Activated CD8-positive, alpha-beta T cell treated with anti-CD3 and anti-CD28 coated beads for 36 hours (primary cell): ENCODE measurements at regions not wholly inside any gene's neighbourhood (a gene's known extent, or its start where the extent isn't known, plus 50 kb on each side); places are given as distances from the start of the nearest gene placed in this dataset.

Source experiments
- ATAC-seq: fragments of 200-7000 bp; cut with Tn5 transposase; one replicate; pipeline ENCODE4 v1.10.0; 2021; ENCODE audit warnings: mild to moderate bottlenecking, moderate library complexity
- CTCF ChIA-PET: fragments of 350-600 bp; sonication (Branson Sonifier 250); formaldehyde crosslinking; loops from one replicate; lab custom pipeline; 2021; ENCODE audit warnings: antibody characterized with exemption; lab: Charles Lee
- POLR2A ChIA-PET: fragments of 350-600 bp; sonication (Branson Sonifier 250); formaldehyde crosslinking; loops from one replicate; lab custom pipeline; 2021; ENCODE audit warnings: antibody characterized with exemption; lab: Charles Lee
- DNase-seq: peaks from one replicate; pipeline ENCODE4 v3.0.0-alpha.2; 2020
- H3K27ac Mint-ChIP-seq: one replicate; pipeline ENCODE4 v1.8.0; 2021; ENCODE audit warnings: mild to moderate bottlenecking, mixed read lengths
- H3K27me3 Mint-ChIP-seq: one replicate; pipeline ENCODE4 v1.8.0; 2021; ENCODE audit warnings: mixed read lengths
- H3K36me3 Mint-ChIP-seq: one replicate; pipeline ENCODE4 v1.8.0; 2021; ENCODE audit warnings: low read depth, mixed read lengths
- H3K4me1 Mint-ChIP-seq: one replicate; pipeline ENCODE4 v1.8.0; 2021; ENCODE audit warnings: low read depth, mixed read lengths
- H3K4me3 Mint-ChIP-seq: one replicate; pipeline ENCODE4 v1.8.0; 2021; ENCODE audit warnings: mild to moderate bottlenecking, moderate library complexity, mixed read lengths
- H3K9me3 Mint-ChIP-seq: one replicate; pipeline ENCODE4 v1.8.0; 2021; ENCODE audit warnings: mixed read lengths
- intact Hi-C: fragments of 100-400 bp; cut with micrococcal nuclease; formaldehyde crosslinking; loops from one replicate; pipeline ENCODE4 v1.10.0; 2022
- TF ChIP-seq, protein P1 (sequence below): fragments of 200-600 bp; IDR thresholded peaks from one replicate; pipeline ENCODE4 v1.8.0; 2022; ENCODE audit warnings: antibody characterized with exemption, mild to moderate bottlenecking

DNA sequence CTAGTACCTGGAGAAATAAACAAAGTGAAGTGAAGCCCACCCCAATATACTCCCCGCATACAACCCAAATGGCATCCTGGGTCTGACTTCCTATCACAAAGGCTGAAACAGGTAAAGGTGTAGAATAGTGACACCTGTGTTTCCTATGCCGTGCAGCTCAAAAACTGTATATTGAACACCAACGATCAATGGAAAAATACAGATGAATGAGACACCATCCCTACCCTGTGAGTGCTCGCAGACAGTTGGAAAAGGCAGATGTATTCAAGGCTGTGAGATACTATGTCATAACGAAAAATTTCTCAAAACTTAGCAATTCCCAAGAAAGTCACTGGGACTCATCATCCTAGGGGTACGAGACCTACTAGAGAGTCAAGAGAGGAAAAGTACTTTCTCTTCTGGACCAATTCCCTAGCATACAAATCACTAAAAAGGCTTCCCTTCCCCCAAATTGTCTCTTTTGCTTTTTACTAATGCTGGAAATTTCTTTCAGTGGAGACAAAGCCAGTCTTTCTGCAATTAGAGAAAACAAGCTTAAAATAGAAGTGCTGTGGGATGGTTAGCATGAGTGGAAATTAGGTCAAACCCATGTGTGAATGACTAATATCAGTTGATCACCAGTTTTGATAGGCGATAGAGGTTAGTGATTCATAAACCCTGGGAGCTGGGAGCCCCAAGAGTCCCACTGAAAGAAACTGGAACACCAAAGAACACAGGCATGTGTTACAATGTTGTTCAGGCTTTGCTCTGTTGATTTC, 249.7 kb downstream of the SPTSSA start:
- H3K4me1 Mint-ChIP-seq: peaks cover 11% of the 10 kb centered on the region
- peak overlapping the region; percentile 14 for H3K27ac Mint-ChIP-seq
- ChIA-PET POLR2A (no interaction called here), CTCF (interaction anchor here (0.9 to 1.9 kb wide), 2 partner anchors 9 to 16 kb away, joined by 3 to 7 read pairs; no protein-coding TSS in a partner anchor)
- DNase-seq (no peak), ATAC-seq (peak; percentile 45)
- H3K4me3 Mint-ChIP-seq: no peak overlapping the region
- TF ChIP-seq, protein P1, sequence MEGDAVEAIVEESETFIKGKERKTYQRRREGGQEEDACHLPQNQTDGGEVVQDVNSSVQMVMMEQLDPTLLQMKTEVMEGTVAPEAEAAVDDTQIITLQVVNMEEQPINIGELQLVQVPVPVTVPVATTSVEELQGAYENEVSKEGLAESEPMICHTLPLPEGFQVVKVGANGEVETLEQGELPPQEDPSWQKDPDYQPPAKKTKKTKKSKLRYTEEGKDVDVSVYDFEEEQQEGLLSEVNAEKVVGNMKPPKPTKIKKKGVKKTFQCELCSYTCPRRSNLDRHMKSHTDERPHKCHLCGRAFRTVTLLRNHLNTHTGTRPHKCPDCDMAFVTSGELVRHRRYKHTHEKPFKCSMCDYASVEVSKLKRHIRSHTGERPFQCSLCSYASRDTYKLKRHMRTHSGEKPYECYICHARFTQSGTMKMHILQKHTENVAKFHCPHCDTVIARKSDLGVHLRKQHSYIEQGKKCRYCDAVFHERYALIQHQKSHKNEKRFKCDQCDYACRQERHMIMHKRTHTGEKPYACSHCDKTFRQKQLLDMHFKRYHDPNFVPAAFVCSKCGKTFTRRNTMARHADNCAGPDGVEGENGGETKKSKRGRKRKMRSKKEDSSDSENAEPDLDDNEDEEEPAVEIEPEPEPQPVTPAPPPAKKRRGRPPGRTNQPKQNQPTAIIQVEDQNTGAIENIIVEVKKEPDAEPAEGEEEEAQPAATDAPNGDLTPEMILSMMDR: no peak
- H3K9me3 Mint-ChIP-seq: no peaks in the 10 kb centered on the region
- H3K36me3 Mint-ChIP-seq: no peaks in the 10 kb centered on the region
- intact Hi-C loops: no loop called here
- peaks cover 15% of the 10 kb centered on the region for H3K27me3 Mint-ChIP-seq

DNA sequence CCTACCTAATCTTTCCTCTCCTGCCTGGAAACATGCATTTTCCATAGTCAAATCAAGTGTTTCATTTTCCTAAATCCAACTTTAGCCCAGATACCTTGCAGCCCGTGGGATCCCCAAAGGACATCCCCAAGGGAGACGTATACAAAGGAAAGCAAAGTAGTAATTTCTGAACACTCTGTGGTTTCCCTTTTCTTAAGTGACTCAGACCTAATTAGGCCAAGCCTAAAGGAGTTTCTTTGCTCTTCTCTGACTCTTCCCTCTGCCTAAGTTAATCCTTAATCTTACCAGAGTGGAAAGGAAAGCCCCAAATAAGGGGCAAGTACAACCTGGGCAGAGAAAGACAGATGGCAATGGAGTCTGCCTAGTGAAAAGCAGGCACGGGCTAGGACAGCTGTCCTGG, 250.3 kb downstream of the SPTSSA start:
- Mint-ChIP-seq H3K27me3 (peaks cover 15% of the 10 kb centered on the region), H3K36me3 (no peaks in the 10 kb centered on the region), H3K27ac (no peak overlapping the region), H3K4me1 (peaks cover 11% of the 10 kb centered on the region), H3K9me3 (no peaks in the 10 kb centered on the region), H3K4me3 (no peak overlapping the region)
- TF ChIP-seq, protein P1: no peak
- ChIA-PET CTCF (no interaction called here), POLR2A (no interaction called here)
- DNase-seq: no peak
- intact Hi-C loops: no loop called here
- peak; percentile 69 for ATAC-seq

DNA sequence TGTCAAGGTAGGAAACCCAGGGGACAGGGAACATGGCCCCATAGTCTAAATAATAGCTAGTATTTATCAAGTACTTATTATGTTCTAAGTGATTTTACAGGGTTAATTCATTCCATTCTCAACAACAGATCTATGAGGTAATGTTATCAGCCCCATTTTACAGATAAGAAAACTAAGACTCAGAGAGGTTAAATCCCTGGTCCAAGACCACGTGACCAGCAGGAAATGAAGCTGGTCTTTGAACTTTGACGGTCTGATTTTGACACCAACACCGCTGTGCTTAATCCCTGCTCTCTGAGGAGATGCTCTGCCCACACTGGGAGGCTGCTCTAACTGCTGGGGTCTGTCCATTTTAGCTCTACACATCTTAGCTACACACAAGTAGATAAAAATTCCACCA, 253.5 kb downstream of the SPTSSA start:
- intact Hi-C loops: no loop called here
- Mint-ChIP-seq H3K4me1 (peaks cover 11% of the 10 kb centered on the region), H3K36me3 (peaks cover 1% of the 10 kb centered on the region), H3K4me3 (no peak overlapping the region), H3K9me3 (no peaks in the 10 kb centered on the region), H3K27me3 (peaks cover 13% of the 10 kb centered on the region), H3K27ac (no peak overlapping the region)
- ATAC-seq (no peak), DNase-seq (no peak)
- POLR2A ChIA-PET: no interaction called here
- CTCF ChIA-PET: no interaction called here
- TF ChIP-seq, protein P1: no peak

DNA sequence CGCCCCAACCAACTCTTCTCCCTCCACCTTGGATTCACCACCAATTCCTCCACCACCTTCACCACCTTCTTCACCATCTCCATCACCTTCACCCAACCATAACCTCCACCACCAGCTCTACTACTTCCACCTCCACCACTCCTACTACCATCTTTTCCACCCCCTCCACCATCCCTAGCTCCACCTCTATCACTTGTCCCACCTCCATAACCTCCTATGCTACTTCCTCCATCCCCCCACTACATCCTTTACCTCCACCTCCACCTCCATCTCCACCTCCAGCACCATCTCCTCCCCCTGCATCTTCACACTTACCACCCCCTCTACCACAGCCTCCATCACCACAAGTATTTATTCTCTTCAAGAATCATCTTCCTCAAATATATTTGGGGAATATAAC, 254.9 kb upstream of the EGLN3 start:
- Mint-ChIP-seq H3K4me1 (peaks cover 7% of the 10 kb centered on the region), H3K4me3 (no peak overlapping the region), H3K27me3 (peaks cover 10% of the 10 kb centered on the region), H3K36me3 (peaks cover 1% of the 10 kb centered on the region), H3K9me3 (no peaks in the 10 kb centered on the region), H3K27ac (no peak overlapping the region)
- no peak for ATAC-seq
- TF ChIP-seq, protein P1: no peak
- POLR2A ChIA-PET: no interaction called here
- no peak for DNase-seq
- intact Hi-C loops: no loop called here
- CTCF ChIA-PET: no interaction called here

DNA sequence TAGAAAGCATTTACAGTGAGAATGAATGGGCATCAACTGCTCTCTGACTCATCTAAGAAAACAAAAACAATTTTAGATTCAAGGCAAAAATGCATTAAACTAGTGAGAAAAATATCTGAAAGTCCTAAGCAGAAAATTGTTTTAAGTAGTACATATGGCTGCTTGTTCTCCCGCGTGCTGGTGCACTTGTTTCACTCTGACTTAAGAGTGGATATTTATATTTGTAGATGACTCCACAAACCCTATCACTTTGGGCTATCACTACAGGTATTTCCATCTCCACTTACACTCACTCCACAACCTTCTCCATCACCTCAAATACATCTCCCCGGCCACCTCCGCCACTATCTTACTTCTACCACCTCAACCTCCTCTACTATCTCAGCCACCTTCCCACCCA, 253.9 kb upstream of the EGLN3 start:
- Mint-ChIP-seq H3K27ac (no peak overlapping the region), H3K4me3 (no peak overlapping the region), H3K27me3 (peaks cover 10% of the 10 kb centered on the region), H3K9me3 (no peaks in the 10 kb centered on the region), H3K4me1 (peaks cover 9% of the 10 kb centered on the region), H3K36me3 (peaks cover 1% of the 10 kb centered on the region)
- no peak for ATAC-seq
- no peak for DNase-seq
- ChIA-PET CTCF (no interaction called here), POLR2A (no interaction called here)
- intact Hi-C loops: no loop called here
- TF ChIP-seq, protein P1: no peak
